ENCODE measurements at regions not wholly inside any gene's neighbourhood (a gene's known extent, or its start where the extent isn't known, plus 50 kb on each side); places are given as distances from the start of the nearest gene placed in this dataset.

DNA sequence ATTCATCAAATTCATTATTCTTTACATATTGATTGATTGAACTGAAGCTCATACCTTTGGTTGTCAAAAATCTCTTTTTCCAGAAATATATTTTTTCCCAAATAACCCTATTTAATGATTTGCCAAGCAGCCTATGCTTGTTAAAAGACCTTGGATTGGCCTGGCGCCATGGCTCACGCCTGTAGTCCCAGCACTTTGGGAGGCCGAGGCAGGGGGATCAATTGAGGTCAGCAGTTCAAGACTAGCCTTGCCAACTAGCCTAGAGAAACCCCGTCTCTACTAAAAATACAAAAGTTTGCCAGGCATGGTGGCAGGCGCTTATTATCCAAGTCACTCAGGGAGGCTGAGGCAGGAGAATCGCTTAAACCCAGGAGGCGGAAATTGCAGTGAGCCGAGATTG lies 165.1 kb upstream of the MGAT4C start:
- no peaks in the 10 kb centered on the region for H3K4me1 ChIP-seq (ENCODE audit: insufficient read depth)
- H3K9ac ChIP-seq, result no peak overlapping the region
- no peak overlapping the region for H3K4me3 ChIP-seq
- H3K27ac ChIP-seq, result no peak overlapping the region
- no peaks in the 10 kb centered on the region for H3K79me2 ChIP-seq (ENCODE audit: insufficient read depth)
- no peaks in the 10 kb centered on the region; the same call in 1 of the 2 replicates for H3K9me2 ChIP-seq (ENCODE audit: insufficient read depth)
- no peak overlapping the region for H2AFZ ChIP-seq
- no peak for TF ChIP-seq EZH2 (IDR thresholded peaks at IDR 0.05; ENCODE audit: insufficient read depth, poor library complexity, severe bottlenecking)
- no peaks in the 10 kb centered on the region for H3F3A ChIP-seq (ENCODE audit: insufficient read depth)
- in situ Hi-C loops (cut with MboI), result no loop called here
- no peaks in the 10 kb centered on the region for H4K20me1 ChIP-seq (ENCODE audit: insufficient read depth)
- H3K4me2 ChIP-seq (ENCODE audit: unreplicated experiment), result no peak overlapping the region
- H3K9me3 ChIP-seq (ENCODE audit: low read depth), result no peaks in the 10 kb centered on the region
- H3K27me3 ChIP-seq (replicated peaks; ENCODE audit: insufficient read depth), result no peaks in the 10 kb centered on the region
- DNase-seq, result no peak
- no peaks in the 10 kb centered on the region for H3K36me3 ChIP-seq (ENCODE audit: low read depth)
- WGBS, 2 experiments (ENCODE audit: low coverage in 1 of 2, low lambda C conversion rate in 2 of 2, missing lambda C conversion rate in 2 of 2), result 53 to 61% methylated on average over 8 of the region's 8 CpGs

DNA sequence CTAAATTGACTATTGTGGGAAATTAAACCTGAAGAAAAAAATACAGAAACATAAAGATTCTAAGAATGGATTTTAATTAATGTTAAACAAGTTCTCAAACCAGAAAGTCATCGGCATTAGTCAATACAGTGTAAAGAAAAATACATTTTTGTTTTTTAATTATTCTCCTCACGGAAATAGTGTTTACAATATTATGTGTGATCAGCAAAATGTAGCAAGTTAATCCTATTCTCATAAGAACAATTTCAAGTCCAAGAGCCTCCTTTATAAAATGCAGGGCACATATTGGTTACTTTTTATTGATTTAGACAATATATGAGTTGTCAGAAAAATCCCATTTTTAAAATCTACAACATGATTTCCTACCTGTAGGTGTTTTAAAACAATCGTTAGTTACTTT lies 158.0 kb upstream of the MGAT4C start:
- TF ChIP-seq EZH2 (IDR thresholded peaks at IDR 0.05; ENCODE audit: insufficient read depth, poor library complexity, severe bottlenecking), result no peak
- TF ChIP-seq EZH2phosphoT487 (IDR thresholded peaks at IDR 0.05; ENCODE audit: insufficient read depth, low read depth), result no peak
- Histone ChIP-seq H3K4me3 (no peak overlapping the region), H4K20me1 (ENCODE audit: insufficient read depth) (no peaks in the 10 kb centered on the region), H3K4me1 (ENCODE audit: insufficient read depth) (no peaks in the 10 kb centered on the region), H2AFZ (no peak overlapping the region), H3K79me2 (ENCODE audit: insufficient read depth) (no peaks in the 10 kb centered on the region), H3K4me2 (ENCODE audit: unreplicated experiment) (no peak overlapping the region), H3K9ac (no peak overlapping the region), H3K9me3 (ENCODE audit: low read depth) (peaks cover 5% of the 10 kb centered on the region), H3F3A (ENCODE audit: insufficient read depth) (no peaks in the 10 kb centered on the region), H3K36me3 (ENCODE audit: low read depth) (no peaks in the 10 kb centered on the region), H3K27me3 (replicated peaks; ENCODE audit: insufficient read depth) (no peaks in the 10 kb centered on the region), H3K9me2 (ENCODE audit: insufficient read depth) (no peaks in the 10 kb centered on the region), H3K27ac (no peak overlapping the region)
- in situ Hi-C loops (cut with MboI), result no loop called here
- 27 to 30% methylated on average over 3 of the region's 3 CpGs for WGBS, 2 experiments (ENCODE audit: low coverage in 1 of 2, low lambda C conversion rate in 2 of 2, missing lambda C conversion rate in 2 of 2)
- no peak for DNase-seq

DNA sequence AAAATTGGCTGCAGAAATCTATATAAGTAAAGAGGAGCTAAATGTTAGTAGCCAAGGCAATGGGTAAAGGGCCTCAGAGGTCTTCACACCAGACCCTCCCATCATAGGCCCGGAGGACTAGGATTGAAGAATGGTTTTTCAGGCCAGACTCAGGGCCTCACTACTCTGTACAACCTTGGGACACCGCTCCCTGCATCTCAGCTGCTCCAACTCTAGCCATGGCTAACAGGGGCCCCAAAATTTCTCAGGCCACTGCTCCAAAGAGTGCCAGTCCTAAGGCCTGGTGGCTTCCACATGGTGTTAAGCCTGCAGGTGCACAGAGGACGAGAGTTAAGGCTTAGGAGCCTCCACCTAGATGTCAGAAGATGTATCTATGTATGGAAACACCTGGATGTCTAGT lies 155.5 kb upstream of the MGAT4C start:
- Histone ChIP-seq H3K4me1 (ENCODE audit: insufficient read depth) (no peaks in the 10 kb centered on the region), H3K79me2 (ENCODE audit: insufficient read depth) (no peaks in the 10 kb centered on the region), H3K4me3 (no peak overlapping the region), H3K36me3 (ENCODE audit: low read depth) (no peaks in the 10 kb centered on the region), H2AFZ (no peak overlapping the region), H4K20me1 (ENCODE audit: insufficient read depth) (no peaks in the 10 kb centered on the region), H3F3A (ENCODE audit: insufficient read depth) (no peaks in the 10 kb centered on the region), H3K9ac (no peak overlapping the region), H3K9me2 (ENCODE audit: insufficient read depth) (no peaks in the 10 kb centered on the region), H3K27me3 (replicated peaks; ENCODE audit: insufficient read depth) (no peaks in the 10 kb centered on the region), H3K4me2 (ENCODE audit: unreplicated experiment) (no peak overlapping the region), H3K9me3 (ENCODE audit: low read depth) (peaks cover 5% of the 10 kb centered on the region), H3K27ac (no peak overlapping the region)
- TF ChIP-seq EZH2 (IDR thresholded peaks at IDR 0.05; ENCODE audit: insufficient read depth, poor library complexity, severe bottlenecking) (no peak), EZH2phosphoT487 (IDR thresholded peaks at IDR 0.05; ENCODE audit: insufficient read depth, low read depth) (no peak)
- in situ Hi-C loops (cut with MboI), result no loop called here
- 8 to 16% methylated on average over 3 of the region's 3 CpGs for WGBS, 2 experiments (ENCODE audit: low coverage in 1 of 2, low lambda C conversion rate in 2 of 2, missing lambda C conversion rate in 2 of 2)
- DNase-seq, result no peak

DNA sequence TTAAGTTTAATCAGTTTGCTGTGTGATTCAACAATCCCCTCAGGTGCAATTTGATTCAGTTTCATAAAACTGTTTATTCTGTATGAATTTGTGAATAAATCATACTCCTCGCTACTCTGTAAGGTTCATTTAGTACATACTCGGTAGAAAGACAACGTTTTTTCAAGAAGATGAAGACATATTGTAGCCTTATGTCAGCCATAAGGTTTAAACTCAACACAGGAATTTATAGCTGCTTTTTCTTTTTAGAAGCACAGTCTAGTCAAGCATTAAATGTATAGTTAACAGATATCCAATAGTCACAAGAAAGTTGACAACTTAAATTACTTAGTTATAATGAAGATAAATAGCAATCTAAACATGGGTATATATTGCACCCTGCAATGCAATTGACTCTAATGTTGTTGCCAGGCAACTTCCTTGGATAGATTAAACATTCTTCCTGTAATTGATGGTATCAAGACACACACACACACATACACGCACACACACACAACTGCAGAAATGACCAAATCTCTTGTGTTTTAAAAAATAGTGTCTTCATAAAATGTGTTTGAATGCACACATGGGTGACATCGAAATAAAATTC lies 151.5 kb upstream of the MGAT4C start:
- DNase-seq, result no peak

DNA sequence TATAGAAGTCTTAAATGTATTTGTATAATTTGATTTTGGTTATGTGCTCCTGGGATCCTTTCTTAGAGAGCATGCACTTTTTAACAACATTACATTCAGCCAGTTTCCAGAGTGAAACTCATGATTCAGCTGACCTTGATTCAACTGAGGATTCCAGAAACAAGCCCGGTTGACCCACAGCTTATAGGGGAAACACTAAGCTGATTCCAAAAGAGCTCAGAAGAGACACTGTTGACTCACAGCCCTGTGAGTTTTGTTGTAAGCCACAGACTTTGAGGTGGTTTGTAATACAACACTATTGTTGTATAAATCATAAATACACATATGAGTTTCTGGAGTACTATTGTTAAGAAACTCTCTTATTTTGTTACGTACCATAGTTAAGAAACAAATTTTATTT lies 133.8 kb upstream of the MGAT4C start:
- WGBS, 2 experiments (ENCODE audit: low coverage in 1 of 2, low lambda C conversion rate in 2 of 2, missing lambda C conversion rate in 2 of 2), result 34 to 42% methylated on average over 2 of the region's 2 CpGs

More for the DNA sequence above, 151.5 kb upstream of the MGAT4C start:
- H3F3A ChIP-seq (ENCODE audit: insufficient read depth), result no peaks in the 10 kb centered on the region
- H3K27ac ChIP-seq, result no peak overlapping the region
- H3K9me2 ChIP-seq (ENCODE audit: insufficient read depth), result no peaks in the 10 kb centered on the region
- H3K9ac ChIP-seq, result no peak overlapping the region
- no peaks in the 10 kb centered on the region for H4K20me1 ChIP-seq (ENCODE audit: insufficient read depth)
- H3K36me3 ChIP-seq (ENCODE audit: low read depth), result no peaks in the 10 kb centered on the region
- H3K79me2 ChIP-seq (ENCODE audit: insufficient read depth), result no peaks in the 10 kb centered on the region
- H2AFZ ChIP-seq, result no peak overlapping the region
- 13 to 18% methylated on average over 5 of the region's 5 CpGs for WGBS, 2 experiments (ENCODE audit: low coverage in 1 of 2, low lambda C conversion rate in 2 of 2, missing lambda C conversion rate in 2 of 2)
- H3K27me3 ChIP-seq (replicated peaks; ENCODE audit: insufficient read depth), result no peaks in the 10 kb centered on the region
- in situ Hi-C loops (cut with MboI), result no loop called here
- TF ChIP-seq EZH2 (IDR thresholded peaks at IDR 0.05; ENCODE audit: insufficient read depth, poor library complexity, severe bottlenecking) (no peak), EZH2phosphoT487 (IDR thresholded peaks at IDR 0.05; ENCODE audit: insufficient read depth, low read depth) (no peak)
- no peak overlapping the region for H3K4me3 ChIP-seq
- H3K9me3 ChIP-seq (ENCODE audit: low read depth), result no peaks in the 10 kb centered on the region
- H3K4me2 ChIP-seq (ENCODE audit: unreplicated experiment), result no peak overlapping the region
- H3K4me1 ChIP-seq (ENCODE audit: insufficient read depth), result no peaks in the 10 kb centered on the region

More for the DNA sequence above, 133.8 kb upstream of the MGAT4C start:
- H3K4me1 ChIP-seq (ENCODE audit: insufficient read depth), result no peaks in the 10 kb centered on the region
- no peaks in the 10 kb centered on the region for H3K9me3 ChIP-seq (ENCODE audit: low read depth)
- H3K36me3 ChIP-seq (ENCODE audit: low read depth), result no peaks in the 10 kb centered on the region
- H3F3A ChIP-seq (ENCODE audit: insufficient read depth), result no peaks in the 10 kb centered on the region
- no peak overlapping the region for H2AFZ ChIP-seq
- no peaks in the 10 kb centered on the region for H3K79me2 ChIP-seq (ENCODE audit: insufficient read depth)
- DNase-seq, result no peak
- H3K27ac ChIP-seq, result no peak overlapping the region
- in situ Hi-C loops (cut with MboI), result no loop called here
- H4K20me1 ChIP-seq (ENCODE audit: insufficient read depth), result no peaks in the 10 kb centered on the region
- no peaks in the 10 kb centered on the region for H3K9me2 ChIP-seq (ENCODE audit: insufficient read depth)
- no peak for TF ChIP-seq EZH2 (IDR thresholded peaks at IDR 0.05; ENCODE audit: insufficient read depth, poor library complexity, severe bottlenecking)
- no peak for TF ChIP-seq EZH2phosphoT487 (IDR thresholded peaks at IDR 0.05; ENCODE audit: insufficient read depth, low read depth)
- no peak overlapping the region for H3K4me2 ChIP-seq (ENCODE audit: unreplicated experiment)
- H3K9ac ChIP-seq, result no peak overlapping the region
- H3K4me3 ChIP-seq, result no peak overlapping the region
- H3K27me3 ChIP-seq (replicated peaks; ENCODE audit: insufficient read depth), result no peaks in the 10 kb centered on the region
